ENCODE measurements at regions not wholly inside any gene's neighbourhood (a gene's known extent, or its start where the extent isn't known, plus 50 kb on each side); places are given as distances from the start of the nearest gene placed in this dataset.

- TF ChIP-seq EZH2 (IDR thresholded peaks at IDR 0.05; ENCODE audit: borderline replicate concordance) = no peak
- no peak for TF ChIP-seq CTCF (IDR thresholded peaks at IDR 0.05; ENCODE audit: poor library complexity)
- no peak for TF ChIP-seq EZH2phosphoT487 (IDR thresholded peaks at IDR 0.05; ENCODE audit: low read depth, severe bottlenecking, unreplicated experiment)
Measured at GRCh38 chr9:90107726-90108655, 503.2 kb downstream of the GADD45G start.

Measured in hepatocyte (in vitro differentiated cells).